ENCODE measurements at regions not wholly inside any gene's neighbourhood (a gene's known extent, or its start where the extent isn't known, plus 50 kb on each side); places are given as distances from the start of the nearest gene placed in this dataset.

DNA sequence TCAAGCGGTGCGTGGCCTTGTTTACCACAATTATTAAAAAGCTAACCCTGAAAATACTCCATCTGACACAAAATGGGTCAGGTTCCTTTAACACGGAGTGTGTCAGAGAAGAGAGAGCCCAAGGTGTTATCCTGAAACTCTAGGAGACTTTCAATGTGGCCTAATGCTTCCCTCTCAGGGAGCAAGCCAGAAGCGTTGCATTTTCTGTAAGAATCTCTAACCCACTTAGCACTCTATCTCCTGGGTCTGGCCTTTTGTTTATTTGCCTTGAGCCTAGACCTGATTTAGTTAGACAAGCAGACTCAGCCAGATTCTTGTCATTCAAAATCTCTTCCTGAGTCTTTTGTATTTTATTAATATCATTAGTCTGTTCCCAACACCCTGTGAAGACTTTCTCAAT, 184.0 kb upstream of the SYT1 start:
- TF ChIP-seq, protein P1, sequence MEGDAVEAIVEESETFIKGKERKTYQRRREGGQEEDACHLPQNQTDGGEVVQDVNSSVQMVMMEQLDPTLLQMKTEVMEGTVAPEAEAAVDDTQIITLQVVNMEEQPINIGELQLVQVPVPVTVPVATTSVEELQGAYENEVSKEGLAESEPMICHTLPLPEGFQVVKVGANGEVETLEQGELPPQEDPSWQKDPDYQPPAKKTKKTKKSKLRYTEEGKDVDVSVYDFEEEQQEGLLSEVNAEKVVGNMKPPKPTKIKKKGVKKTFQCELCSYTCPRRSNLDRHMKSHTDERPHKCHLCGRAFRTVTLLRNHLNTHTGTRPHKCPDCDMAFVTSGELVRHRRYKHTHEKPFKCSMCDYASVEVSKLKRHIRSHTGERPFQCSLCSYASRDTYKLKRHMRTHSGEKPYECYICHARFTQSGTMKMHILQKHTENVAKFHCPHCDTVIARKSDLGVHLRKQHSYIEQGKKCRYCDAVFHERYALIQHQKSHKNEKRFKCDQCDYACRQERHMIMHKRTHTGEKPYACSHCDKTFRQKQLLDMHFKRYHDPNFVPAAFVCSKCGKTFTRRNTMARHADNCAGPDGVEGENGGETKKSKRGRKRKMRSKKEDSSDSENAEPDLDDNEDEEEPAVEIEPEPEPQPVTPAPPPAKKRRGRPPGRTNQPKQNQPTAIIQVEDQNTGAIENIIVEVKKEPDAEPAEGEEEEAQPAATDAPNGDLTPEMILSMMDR (IDR thresholded peaks at IDR 0.05), result no peak
- TF ChIP-seq ZFX (IDR thresholded peaks at IDR 0.05; ENCODE audit: borderline replicate concordance), result no peak

All from 22Rv1 (cell line).